ENCODE measurements at regions not wholly inside any gene's neighbourhood (a gene's known extent, or its start where the extent isn't known, plus 50 kb on each side); places are given as distances from the start of the nearest gene placed in this dataset.

- TF ChIP-seq POLR2A (IDR thresholded peaks at IDR 0.05; ENCODE audit: low read depth, low read length): no peak
- no peak for TF ChIP-seq TAF1 (IDR thresholded peaks at IDR 0.05; ENCODE audit: borderline replicate concordance, low read depth, low read length)
- TF ChIP-seq POLR2AphosphoS5 (IDR thresholded peaks at IDR 0.05; ENCODE audit: low read depth, low read length): no peak
Observed at GRCh38 chr7:125218076-125218475, 288.5 kb upstream of the POT1 start.
